ENCODE measurements at regions not wholly inside any gene's neighbourhood (a gene's known extent, or its start where the extent isn't known, plus 50 kb on each side); places are given as distances from the start of the nearest gene placed in this dataset.

GRCh38 chr4:23962462-23962861 is 72.6 kb upstream of the PPARGC1A start:
- TF ChIP-seq EHMT2 (IDR thresholded peaks at IDR 0.05; ENCODE audit: low read depth) (no peak), TP53 (CRISPR knock-in tag; IDR thresholded peaks at IDR 0.05) (no peak), POLR2A (IDR thresholded peaks at IDR 0.05; ENCODE audit: low read length) (no peak), CTCF (IDR thresholded peaks at IDR 0.05) (no peak), JUN (IDR thresholded peaks at IDR 0.05) (no peak), HMGXB4 (CRISPR knock-in tag; IDR thresholded peaks at IDR 0.05; ENCODE audit: borderline replicate concordance) (no peak), REST (IDR thresholded peaks at IDR 0.05) (no peak), KDM5A (IDR thresholded peaks at IDR 0.05) (no peak), BHLHE40 (IDR thresholded peaks at IDR 0.05; ENCODE audit: low read depth, low read length) (no peak), RNF2 (IDR thresholded peaks at IDR 0.05; ENCODE audit: borderline replicate concordance, low read depth) (no peak), RAD21 (conservative IDR thresholded peaks at IDR 0.05 in 1 of 2, IDR thresholded peaks at IDR 0.05 in 1 of 2) (no peak), EP300 (IDR thresholded peaks at IDR 0.05) (no peak), RCOR1 (IDR thresholded peaks at IDR 0.05; ENCODE audit: low read depth, low read length) (no peak)

Data from A549 (cell line).